NB4 (cell line): ENCODE measurements at regions not wholly inside any gene's neighbourhood (a gene's known extent, or its start where the extent isn't known, plus 50 kb on each side); places are given as distances from the start of the nearest gene placed in this dataset.

Source experiments
- DNase-seq: peaks from one replicate; pipeline ENCODE4 v3.0.0; 2010; ENCODE audit warnings: low read depth
- H3K4me3 ChIP-seq: one replicate; pipeline ENCODE4 v1.5.1; 2011; ENCODE audit warnings: mild to moderate bottlenecking, low read depth, low read length, moderate library complexity
- CTCF ChIP-seq: IDR thresholded peaks from one replicate; pipeline ENCODE4 v1.5.1; 2012; ENCODE audit warnings: low read depth, low read length
- MAX ChIP-seq: IDR thresholded peaks from 2 replicates; pipeline ENCODE4 v1.6.1; 2011; ENCODE audit warnings: low read depth, low read length
- MYC ChIP-seq: IDR thresholded peaks from 2 replicates; pipeline ENCODE4 v1.6.1; 2011; ENCODE audit warnings: low read depth, low read length
- POLR2A ChIP-seq: IDR thresholded peaks from 2 replicates; pipeline ENCODE4 v1.6.1; 2011; ENCODE audit warnings: mild to moderate bottlenecking; ENCODE audit not compliant: insufficient read length; ENCODE audit errors: extremely low read depth

GRCh38 chr1:114208714-114209113 is 55.0 kb upstream of the SYT6 start:
- TF ChIP-seq CTCF (no peak), POLR2A (no peak), MYC (no peak), MAX (no peak)
- H3K4me3 ChIP-seq, result no peak overlapping the region
- peak; percentile 29 for DNase-seq

- no peak for TF ChIP-seq MYC
- no peak for TF ChIP-seq POLR2A
- no peak for TF ChIP-seq MAX
- no peak for TF ChIP-seq CTCF
- no peak for DNase-seq
- no peak overlapping the region for H3K4me3 ChIP-seq
Observed at GRCh38 chr1:114208106-114208505, 54.4 kb upstream of the SYT6 start.

- H3K4me3 ChIP-seq, result no peak overlapping the region
- DNase-seq, result no peak
- TF ChIP-seq MAX (no peak), POLR2A (no peak), MYC (no peak), CTCF (no peak)
Observed at GRCh38 chr1:114207635-114208034, 54.0 kb upstream of the SYT6 start.

- no peak overlapping the region for H3K4me3 ChIP-seq
- no peak for TF ChIP-seq CTCF
- no peak for TF ChIP-seq MYC
- no peak for TF ChIP-seq MAX
- no peak for TF ChIP-seq POLR2A
- DNase-seq, result no peak
Observed at GRCh38 chr1:114206392-114206791, 52.7 kb upstream of the SYT6 start.

GRCh38 chr1:114203595-114204128 is 50.0 kb upstream of the SYT6 start:
- TF ChIP-seq MYC, result no peak
- TF ChIP-seq CTCF, result no peak
- TF ChIP-seq MAX, result no peak
- TF ChIP-seq POLR2A, result no peak
- DNase-seq, result no peak
- no peak overlapping the region for H3K4me3 ChIP-seq
